ENCODE measurements at regions not wholly inside any gene's neighbourhood (a gene's known extent, or its start where the extent isn't known, plus 50 kb on each side); places are given as distances from the start of the nearest gene placed in this dataset.

GRCh38 chr3:159899166-159899565 is 89.5 kb upstream of the IL12A start:
- Histone ChIP-seq H3K9me3 (no peaks in the 10 kb centered on the region), H3K4me1 (no peaks in the 10 kb centered on the region), H3K27me3 (replicated peaks; ENCODE audit: control insufficient read depth, insufficient read depth, low read length) (no peaks in the 10 kb centered on the region; the same call in 1 of the 2 replicates), H3K36me3 (ENCODE audit: control insufficient read depth, insufficient read depth, low read length) (no peaks in the 10 kb centered on the region), H3K4me3 (ENCODE audit: low read depth, low read length) (no peak overlapping the region)
- no peaks in the 10 kb centered on the region for H3K27me3 Mint-ChIP-seq (ENCODE audit: insufficient read depth, unreplicated experiment)
- no peaks in the 10 kb centered on the region for H3K9me3 Mint-ChIP-seq (ENCODE audit: unreplicated experiment)
- peaks cover 6% of the 10 kb centered on the region for H3K36me3 Mint-ChIP-seq (ENCODE audit: insufficient read depth, unreplicated experiment)
- no peak overlapping the region for H3K27ac Mint-ChIP-seq (ENCODE audit: unreplicated experiment)
- TF ChIP-seq CTCF (IDR thresholded peaks at IDR 0.05; ENCODE audit: insufficient read depth in 1 of 2, low read depth in 1 of 2, low read length in 1 of 2, severe bottlenecking in 1 of 2, unreplicated experiment in 1 of 2), result no peak
- ChIA-PET CTCF (interaction anchor here (0.6 to 1.1 kb wide), 2 partner anchors 13 to 25 kb away, joined by 3 read pairs; no protein-coding TSS in a partner anchor), POLR2A (no interaction called here)
- H3K4me3 Mint-ChIP-seq (ENCODE audit: unreplicated experiment), result no peak overlapping the region
- no TSS peak for BruUV-seq (replicated peaks)
- no peak for DNase-seq
- intact Hi-C loops (cut with micrococcal nuclease; ENCODE audit: unreplicated experiment), result no loop called here
- H3K4me1 Mint-ChIP-seq (ENCODE audit: low read depth, unreplicated experiment), result no peaks in the 10 kb centered on the region

- CTCF ChIA-PET, result no interaction called here
- Mint-ChIP-seq H3K9me3 (ENCODE audit: unreplicated experiment) (no peaks in the 10 kb centered on the region), H3K27ac (ENCODE audit: unreplicated experiment) (no peak overlapping the region), H3K36me3 (ENCODE audit: insufficient read depth, unreplicated experiment) (no peaks in the 10 kb centered on the region), H3K4me3 (ENCODE audit: unreplicated experiment) (no peak overlapping the region), H3K4me1 (ENCODE audit: low read depth, unreplicated experiment) (no peaks in the 10 kb centered on the region), H3K27me3 (ENCODE audit: insufficient read depth, unreplicated experiment) (no peaks in the 10 kb centered on the region)
- BruUV-seq (replicated peaks), result no TSS peak
- no peaks in the 10 kb centered on the region for H3K4me1 ChIP-seq
- H3K36me3 ChIP-seq (ENCODE audit: control insufficient read depth, insufficient read depth, low read length), result no peaks in the 10 kb centered on the region
- no peak for DNase-seq
- H3K4me3 ChIP-seq (ENCODE audit: low read depth, low read length), result no peak overlapping the region
- intact Hi-C loops (cut with micrococcal nuclease; ENCODE audit: unreplicated experiment), result no loop called here
- H3K27me3 ChIP-seq (replicated peaks; ENCODE audit: control insufficient read depth, insufficient read depth, low read length), result no peaks in the 10 kb centered on the region; the same call in 1 of the 2 replicates
- no peaks in the 10 kb centered on the region for H3K9me3 ChIP-seq
- TF ChIP-seq CTCF (IDR thresholded peaks at IDR 0.05; ENCODE audit: insufficient read depth in 1 of 2, low read depth in 1 of 2, low read length in 1 of 2, severe bottlenecking in 1 of 2, unreplicated experiment in 1 of 2), result no peak
- POLR2A ChIA-PET, result no interaction called here
These were observed 85.9 kb upstream of the IL12A start for GRCh38 chr3:159902546-159903314.

- no peak for TF ChIP-seq CTCF (IDR thresholded peaks at IDR 0.05; ENCODE audit: insufficient read depth in 1 of 2, low read depth in 1 of 2, low read length in 1 of 2, severe bottlenecking in 1 of 2, unreplicated experiment in 1 of 2)
- Mint-ChIP-seq H3K4me1 (ENCODE audit: low read depth, unreplicated experiment) (no peaks in the 10 kb centered on the region), H3K9me3 (ENCODE audit: unreplicated experiment) (no peaks in the 10 kb centered on the region), H3K36me3 (ENCODE audit: insufficient read depth, unreplicated experiment) (no peaks in the 10 kb centered on the region), H3K4me3 (ENCODE audit: unreplicated experiment) (no peak overlapping the region), H3K27me3 (ENCODE audit: insufficient read depth, unreplicated experiment) (no peaks in the 10 kb centered on the region), H3K27ac (ENCODE audit: unreplicated experiment) (no peak overlapping the region)
- Histone ChIP-seq H3K9me3 (no peaks in the 10 kb centered on the region), H3K4me3 (ENCODE audit: low read depth, low read length) (no peak overlapping the region), H3K27me3 (replicated peaks; ENCODE audit: control insufficient read depth, insufficient read depth, low read length) (no peaks in the 10 kb centered on the region; the same call in 1 of the 2 replicates), H3K36me3 (ENCODE audit: control insufficient read depth, insufficient read depth, low read length) (no peaks in the 10 kb centered on the region), H3K4me1 (no peaks in the 10 kb centered on the region)
- BruUV-seq (replicated peaks), result no TSS peak
- ChIA-PET CTCF (no interaction called here), POLR2A (no interaction called here)
- intact Hi-C loops (cut with micrococcal nuclease; ENCODE audit: unreplicated experiment), result no loop called here
- DNase-seq, result no peak
These were observed 84.2 kb upstream of the IL12A start for GRCh38 chr3:159904455-159904854.
